CD14-positive monocyte (primary cell): ENCODE measurements at regions not wholly inside any gene's neighbourhood (a gene's known extent, or its start where the extent isn't known, plus 50 kb on each side); places are given as distances from the start of the nearest gene placed in this dataset.

Experiments used
- DNase-seq, 3 donors: peaks; one replicate each; pipeline ENCODE4 v3.0.0-alpha.2; 2011 to 2022
- H2AFZ ChIP-seq: 2 replicates; pipeline ENCODE4 v1.6.0; 2012; ENCODE audit warnings: mild to moderate bottlenecking, low read depth, low read length, inconsistent platforms; ENCODE audit not compliant: insufficient read depth, poor library complexity, severe bottlenecking
- H3K27ac ChIP-seq, 2 donors: 1 replicate in 1 of 2; 2 replicates in 1 of 2; pipeline ENCODE4 v1.5.1; 2012 to 2013; ENCODE audit warnings: low read length in 2 of 2, control low read depth in 1 of 2, inconsistent platforms in 1 of 2, low read depth in 1 of 2, mild to moderate bottlenecking in 1 of 2
- H3K27me3 ChIP-seq, 2 donors: one replicate each; pipeline versions ENCODE4 v1.6.0 to v1.6.1; 2011 to 2013; ENCODE audit warnings: low read length in 2 of 2; ENCODE audit not compliant: control insufficient read depth in 2 of 2, insufficient read depth in 2 of 2
- H3K36me3 ChIP-seq, 2 donors: replicated peaks in 1 of 2; 1 replicate in 1 of 2; 2 replicates in 1 of 2; pipeline versions ENCODE4 v1.5.1 to v1.6.1; 2012 to 2013; ENCODE audit warnings: low read length in 2 of 2, control low read depth in 1 of 2, inconsistent platforms in 1 of 2, mild to moderate bottlenecking in 1 of 2; ENCODE audit not compliant: insufficient read depth in 2 of 2, control insufficient read depth in 1 of 2
- H3K4me1 ChIP-seq, 2 donors: 1 replicate in 1 of 2; 2 replicates in 1 of 2; pipeline versions ENCODE4 v1.5.1 to v1.6.1; 2012 to 2013; ENCODE audit warnings: low read length in 2 of 2, control low read depth in 1 of 2, inconsistent platforms in 1 of 2, mild to moderate bottlenecking in 1 of 2, moderate library complexity in 1 of 2; ENCODE audit not compliant: insufficient read depth in 2 of 2, control insufficient read depth in 1 of 2
- H3K4me2 ChIP-seq: replicated peaks from 2 replicates; pipeline ENCODE3; 2012; ENCODE audit warnings: low read length, moderate library complexity, mild to moderate bottlenecking; ENCODE audit not compliant: poor library complexity, severe bottlenecking; ENCODE audit errors: extremely low read depth
- H3K4me3 ChIP-seq, 3 experiments: fragments of 200-600 bp in 1 of 3; sonication (generic) in 1 of 3; replicated peaks in 1 of 3; 1 replicate in 2 of 3; 2 replicates in 1 of 3; pipeline ENCODE4 v1.5.1; 2011 to 2013; ENCODE audit warnings: low read length in 3 of 3, mild to moderate bottlenecking in 3 of 3, control low read depth in 2 of 3, low read depth in 2 of 3, inconsistent platforms in 1 of 3, moderate library complexity in 1 of 3
- H3K79me2 ChIP-seq: 2 replicates; pipeline ENCODE4 v1.6.0; 2012; ENCODE audit warnings: mild to moderate bottlenecking, control low read depth, inconsistent platforms, low read length, moderate library complexity; ENCODE audit not compliant: insufficient read depth
- H3K9ac ChIP-seq: 2 replicates; pipeline ENCODE4 v1.6.0; 2017; ENCODE audit warnings: low read length, mild to moderate bottlenecking; ENCODE audit not compliant: insufficient read depth, poor library complexity, severe bottlenecking
- H3K9me3 ChIP-seq, 2 donors: replicated peaks in 1 of 2; 1 replicate in 1 of 2; 2 replicates in 1 of 2; pipeline versions ENCODE4 v1.5.1 to v1.6.1; 2012 to 2013; ENCODE audit warnings: low read length in 2 of 2, control low read depth in 1 of 2; ENCODE audit not compliant: control insufficient read depth in 1 of 2, insufficient read depth in 1 of 2
- H4K20me1 ChIP-seq: 2 replicates; pipeline ENCODE4 v1.6.0; 2012; ENCODE audit warnings: mild to moderate bottlenecking, low read length, control low read depth, moderate library complexity; ENCODE audit not compliant: insufficient read depth
- H3K27ac Mint-ChIP-seq, 7 donors: one replicate each; pipeline ENCODE4 v1.8.0; 2020; ENCODE audit warnings: mild to moderate bottlenecking in 7 of 7, mixed read lengths in 7 of 7, moderate library complexity in 6 of 7, inconsistent platforms in 2 of 7
- H3K27me3 Mint-ChIP-seq, 3 donors: one replicate each; pipeline ENCODE4 v1.8.0; 2021 to 2022; ENCODE audit warnings: low read depth in 3 of 3, mild to moderate bottlenecking in 3 of 3, mixed read lengths in 3 of 3, moderate library complexity in 3 of 3, inconsistent platforms in 1 of 3
- H3K36me3 Mint-ChIP-seq, 2 donors: one replicate each; pipeline ENCODE4 v1.8.0; 2020; ENCODE audit warnings: mixed read lengths in 2 of 2, inconsistent platforms in 1 of 2, mild to moderate bottlenecking in 1 of 2
- H3K4me1 Mint-ChIP-seq: one replicate; pipeline ENCODE4 v1.8.0; 2020; ENCODE audit warnings: mild to moderate bottlenecking, mixed read lengths
- H3K4me3 Mint-ChIP-seq, 2 donors: one replicate each; pipeline ENCODE4 v1.8.0; 2020; ENCODE audit warnings: mild to moderate bottlenecking in 2 of 2, mixed read lengths in 2 of 2, moderate library complexity in 1 of 2
- H3K9me3 Mint-ChIP-seq, 7 donors: one replicate each; pipeline ENCODE4 v1.8.0; 2020 to 2022; ENCODE audit warnings: mixed read lengths in 7 of 7, mild to moderate bottlenecking in 6 of 7, moderate library complexity in 6 of 7, inconsistent platforms in 2 of 7
- CTCF ChIP-seq: fragments of 200-600 bp; IDR thresholded peaks from one replicate; pipeline ENCODE4 v1.8.0; 2022; ENCODE audit warnings: antibody characterized with exemption, mild to moderate bottlenecking
- WGBS: methylation state at CpG from one replicate; pipeline ENCODE4 v1.1.5; 2013; ENCODE audit warnings: missing lambda C conversion rate; ENCODE audit not compliant: insufficient coverage; 5-methylcytosine and 5-hydroxymethylcytosine counted together
- intact Hi-C, 2 donors: fragments of 100-400 bp; cut with micrococcal nuclease; formaldehyde crosslinking; loops; one replicate each; pipeline versions ENCODE4 v1.15.0 to v1.15.1; 2023

- Histone ChIP-seq H4K20me1 (no peaks in the 10 kb centered on the region), H3K4me1 (no peaks in the 10 kb centered on the region), H3K4me3 (no peak overlapping the region), H3K79me2 (no peaks in the 10 kb centered on the region), H3K27ac (no peak overlapping the region), H3K36me3 (no peaks in the 10 kb centered on the region), H3K9me3 (peaks cover 0 to 8% of the 10 kb centered on the region in 2 donors), H2AFZ (no peak overlapping the region), H3K4me2 (no peak overlapping the region), H3K9ac (no peak overlapping the region), H3K27me3 (no peaks in the 10 kb centered on the region)
- Mint-ChIP-seq H3K27ac (no peak overlapping the region), H3K36me3 (no peaks in the 10 kb centered on the region), H3K4me3 (no peak overlapping the region), H3K9me3 (peaks cover 0 to 5% (median 2%) of the 10 kb centered on the region in 7 donors), H3K27me3 (no peaks in the 10 kb centered on the region), H3K4me1 (no peaks in the 10 kb centered on the region)
- whole genome bisulfite sequencing = no CpG with 5 or more reads among the region's 1 CpG
- intact Hi-C loops = loop anchor here in 1 of 2 donors (10.0 kb wide), 1 partner anchor 58 kb away; no protein-coding TSS in a partner anchor
- DNase-seq = no peak
- no peak for TF ChIP-seq CTCF
These were observed 308.8 kb downstream of the CBLN4 start for GRCh38 chr20:55696520-55696919.

GRCh38 chr20:55693641-55694040 lies 311.7 kb downstream of the CBLN4 start:
- Mint-ChIP-seq H3K36me3 (no peaks in the 10 kb centered on the region), H3K27me3 (no peaks in the 10 kb centered on the region), H3K4me3 (no peak overlapping the region), H3K9me3 (peaks cover 0 to 4% (median 0%) of the 10 kb centered on the region in 7 donors), H3K27ac (no peak overlapping the region), H3K4me1 (no peaks in the 10 kb centered on the region)
- Histone ChIP-seq H3K27me3 (no peaks in the 10 kb centered on the region), H3K79me2 (no peaks in the 10 kb centered on the region), H2AFZ (no peak overlapping the region), H3K36me3 (no peaks in the 10 kb centered on the region), H4K20me1 (no peaks in the 10 kb centered on the region), H3K4me3 (no peak overlapping the region), H3K9me3 (no peaks in the 10 kb centered on the region), H3K9ac (no peak overlapping the region), H3K4me2 (no peak overlapping the region), H3K4me1 (no peaks in the 10 kb centered on the region), H3K27ac (no peak overlapping the region)
- no peak for TF ChIP-seq CTCF
- intact Hi-C loops = loop anchor here in 1 of 2 donors (10.0 kb wide), 1 partner anchor 61 kb away; no protein-coding TSS in a partner anchor
- no CpG with 5 or more reads among the region's 5 CpGs for WGBS
- DNase-seq = no peak
